Astrocyte (in vitro differentiated cells and primary cell): ENCODE measurements at regions not wholly inside any gene's neighbourhood (a gene's known extent, or its start where the extent isn't known, plus 50 kb on each side); places are given as distances from the start of the nearest gene placed in this dataset.

ENCODE experiments used
- DNase-seq: peaks from one replicate; pipeline ENCODE4 v3.0.0-alpha.2; 2010; ENCODE audit warnings: low read depth
- FAIRE-seq: peaks from 2 replicates; lab custom pipeline; 2011; peaks lifted over from hg19 to GRCh38; lab: Jason Lieb, UNC
- H2AFZ ChIP-seq: 2 replicates; pipeline ENCODE4 v1.6.0; 2012; ENCODE audit warnings: low read depth, low read length, inconsistent platforms
- H3K27ac ChIP-seq: 2 replicates; pipeline ENCODE4 v1.5.1; 2011; ENCODE audit warnings: low read depth, low read length, inconsistent platforms
- H3K27me3 ChIP-seq: 2 replicates; pipeline ENCODE4 v1.6.0; 2011; ENCODE audit warnings: low read length, inconsistent platforms; ENCODE audit not compliant: insufficient read depth
- H3K36me3 ChIP-seq: 2 replicates; pipeline ENCODE4 v1.5.1; 2011; ENCODE audit warnings: low read length, inconsistent platforms; ENCODE audit not compliant: insufficient read depth
- H3K4me1 ChIP-seq: 2 replicates; pipeline ENCODE4 v1.5.1; 2011; ENCODE audit warnings: low read length, inconsistent platforms; ENCODE audit not compliant: insufficient read depth
- H3K4me2 ChIP-seq: 2 replicates; pipeline ENCODE4 v1.6.0; 2012; ENCODE audit warnings: low read length, inconsistent platforms
- H3K4me3 ChIP-seq: 2 replicates; pipeline ENCODE4 v1.5.1; 2011; ENCODE audit warnings: low read depth, mild to moderate bottlenecking, low read length, inconsistent platforms; ENCODE audit not compliant: insufficient read depth
- H3K79me2 ChIP-seq: 2 replicates; pipeline ENCODE4 v1.6.0; 2012; ENCODE audit warnings: mild to moderate bottlenecking, low read length, inconsistent platforms; ENCODE audit not compliant: insufficient read depth
- H3K9ac ChIP-seq: 2 replicates; pipeline ENCODE4 v1.6.0; 2012; ENCODE audit warnings: mild to moderate bottlenecking, low read length, inconsistent platforms
- H3K9me3 ChIP-seq: 2 replicates; pipeline ENCODE4 v1.5.1; 2012; ENCODE audit warnings: low read depth, mild to moderate bottlenecking, low read length, inconsistent platforms; ENCODE audit not compliant: insufficient read depth
- H4K20me1 ChIP-seq: 2 replicates; pipeline ENCODE4 v1.6.0; 2012; ENCODE audit warnings: low read length, inconsistent platforms; ENCODE audit not compliant: insufficient read depth
- H3K27ac Mint-ChIP-seq: one replicate; pipeline ENCODE4 v1.8.0; 2021; ENCODE audit warnings: mild to moderate bottlenecking, mixed read lengths; ENCODE audit not compliant: unreplicated experiment
- H3K27me3 Mint-ChIP-seq: one replicate; pipeline ENCODE4 v1.8.0; 2021; ENCODE audit warnings: low read depth, mixed read lengths; ENCODE audit not compliant: unreplicated experiment
- H3K36me3 Mint-ChIP-seq: one replicate; pipeline ENCODE4 v1.8.0; 2021; ENCODE audit warnings: low read depth, mixed read lengths; ENCODE audit not compliant: unreplicated experiment
- H3K4me1 Mint-ChIP-seq: one replicate; pipeline ENCODE4 v1.8.0; 2021; ENCODE audit warnings: low read depth, mixed read lengths; ENCODE audit not compliant: unreplicated experiment
- H3K4me3 Mint-ChIP-seq: one replicate; pipeline ENCODE4 v1.8.0; 2021; ENCODE audit warnings: mild to moderate bottlenecking, moderate library complexity, mixed read lengths; ENCODE audit not compliant: unreplicated experiment
- H3K9me3 Mint-ChIP-seq: one replicate; pipeline ENCODE4 v1.8.0; 2021; ENCODE audit warnings: mild to moderate bottlenecking, mixed read lengths; ENCODE audit not compliant: unreplicated experiment
- CTCF ChIP-seq: IDR thresholded peaks from 2 replicates; pipeline ENCODE4 v1.5.1; 2011; ENCODE audit warnings: low read depth, mild to moderate bottlenecking, inconsistent platforms, low read length, moderate library complexity; ENCODE audit not compliant: insufficient read depth
- EZH2 ChIP-seq: IDR thresholded peaks from 2 replicates; pipeline ENCODE4 v1.6.1; 2012; ENCODE audit warnings: mild to moderate bottlenecking, low read length, inconsistent platforms; ENCODE audit not compliant: insufficient read depth

GRCh38 chr3:8206971-8207617 is 294.5 kb upstream of the LMCD1 start:
- no peak overlapping the region for H3K9ac ChIP-seq
- no peaks in the 10 kb centered on the region for H4K20me1 ChIP-seq
- no peaks in the 10 kb centered on the region for H3K9me3 ChIP-seq
- no peaks in the 10 kb centered on the region for H3K27me3 ChIP-seq
- TF ChIP-seq CTCF = no peak
- no peak for TF ChIP-seq EZH2
- no peak overlapping the region for H3K4me3 ChIP-seq
- FAIRE-seq = no peak
- H3K36me3 Mint-ChIP-seq = no peaks in the 10 kb centered on the region
- peaks cover 25% of the 10 kb centered on the region for H3K4me1 Mint-ChIP-seq
- no peak overlapping the region for H3K4me2 ChIP-seq
- H2AFZ ChIP-seq = no peak overlapping the region
- no peaks in the 10 kb centered on the region for H3K36me3 ChIP-seq
- H3K27ac Mint-ChIP-seq = no peak overlapping the region
- no peaks in the 10 kb centered on the region for H3K9me3 Mint-ChIP-seq
- no peaks in the 10 kb centered on the region for H3K27me3 Mint-ChIP-seq
- peaks cover 4% of the 10 kb centered on the region for H3K4me1 ChIP-seq
- H3K27ac ChIP-seq = no peak overlapping the region
- DNase-seq = no peak
- H3K4me3 Mint-ChIP-seq = no peak overlapping the region
- H3K79me2 ChIP-seq = no peaks in the 10 kb centered on the region

DNA sequence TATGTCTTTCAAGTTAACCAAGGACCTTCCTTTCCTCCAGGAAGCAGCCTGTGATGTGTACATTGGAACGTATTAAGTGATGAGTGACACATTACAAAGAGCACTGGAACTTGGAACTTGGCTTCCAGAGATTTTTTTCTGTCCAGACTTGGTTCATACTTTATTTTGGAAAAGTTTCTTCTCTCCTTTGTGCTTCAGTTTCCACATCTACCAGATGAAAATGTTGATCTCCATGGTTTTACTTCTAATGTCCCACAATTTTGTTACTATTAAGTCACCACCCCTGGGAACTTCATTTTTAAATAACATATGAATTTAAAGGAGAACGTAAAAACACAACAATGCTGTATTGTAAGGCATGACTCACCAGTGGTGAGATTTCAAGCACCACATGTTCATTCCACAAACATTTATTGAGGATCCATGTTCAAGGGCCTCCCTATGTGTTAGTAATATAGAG is 290.7 kb upstream of the LMCD1 start:
- peak overlapping the region; percentile 39 for H3K27ac ChIP-seq
- H3K9ac ChIP-seq = no peak overlapping the region
- no peaks in the 10 kb centered on the region for H3K79me2 ChIP-seq
- H3K4me3 Mint-ChIP-seq = no peak overlapping the region
- H3K36me3 Mint-ChIP-seq = no peaks in the 10 kb centered on the region
- no peaks in the 10 kb centered on the region for H4K20me1 ChIP-seq
- H3K27me3 Mint-ChIP-seq = no peaks in the 10 kb centered on the region
- peaks cover 13% of the 10 kb centered on the region for H3K4me1 Mint-ChIP-seq
- peak overlapping the region; percentile 46 for H3K4me2 ChIP-seq
- peak overlapping the region; percentile 70 for H3K27ac Mint-ChIP-seq
- no peaks in the 10 kb centered on the region for H3K27me3 ChIP-seq
- peaks cover 4% of the 10 kb centered on the region for H3K4me1 ChIP-seq
- H3K36me3 ChIP-seq = no peaks in the 10 kb centered on the region
- no peak overlapping the region for H2AFZ ChIP-seq
- peak; percentile 41 for DNase-seq
- no peak for TF ChIP-seq CTCF
- no peak for TF ChIP-seq EZH2
- H3K9me3 ChIP-seq = no peaks in the 10 kb centered on the region
- H3K9me3 Mint-ChIP-seq = no peaks in the 10 kb centered on the region
- FAIRE-seq = no peak
- no peak overlapping the region for H3K4me3 ChIP-seq

GRCh38 chr3:8212794-8213193 is 288.8 kb upstream of the LMCD1 start:
- FAIRE-seq = no peak
- no peaks in the 10 kb centered on the region for H4K20me1 ChIP-seq
- no peak for DNase-seq
- no peak overlapping the region for H2AFZ ChIP-seq
- Mint-ChIP-seq H3K9me3 (no peaks in the 10 kb centered on the region), H3K36me3 (no peaks in the 10 kb centered on the region), H3K27ac (no peak overlapping the region), H3K27me3 (no peaks in the 10 kb centered on the region), H3K4me3 (no peak overlapping the region), H3K4me1 (peaks cover 2% of the 10 kb centered on the region)
- H3K4me1 ChIP-seq = peaks cover 4% of the 10 kb centered on the region
- H3K4me3 ChIP-seq = no peak overlapping the region
- no peaks in the 10 kb centered on the region for H3K36me3 ChIP-seq
- TF ChIP-seq CTCF (no peak), EZH2 (no peak)
- no peak overlapping the region for H3K4me2 ChIP-seq
- no peaks in the 10 kb centered on the region for H3K27me3 ChIP-seq
- H3K9me3 ChIP-seq = no peaks in the 10 kb centered on the region
- H3K27ac ChIP-seq = no peak overlapping the region
- H3K9ac ChIP-seq = no peak overlapping the region
- H3K79me2 ChIP-seq = no peaks in the 10 kb centered on the region
